HUES6 (cell line): ENCODE measurements at regions not wholly inside any gene's neighbourhood (a gene's known extent, or its start where the extent isn't known, plus 50 kb on each side); places are given as distances from the start of the nearest gene placed in this dataset.

ENCODE experiments used
- H3K27ac ChIP-seq: 2 replicates; pipeline ENCODE4 v1.7.0; 2013; ENCODE audit warnings: low read depth, mild to moderate bottlenecking, low read length, inconsistent platforms
- H3K27me3 ChIP-seq: 2 replicates; pipeline ENCODE4 v1.6.1; 2013; ENCODE audit warnings: low read length; ENCODE audit not compliant: control insufficient read depth, insufficient read depth
- H3K36me3 ChIP-seq: 2 replicates; pipeline ENCODE4 v1.6.1; 2013; ENCODE audit warnings: low read length; ENCODE audit not compliant: control insufficient read depth, insufficient read depth
- H3K4me1 ChIP-seq: 2 replicates; pipeline ENCODE4 v1.6.1; 2013; ENCODE audit warnings: low read length; ENCODE audit not compliant: control insufficient read depth, insufficient read depth
- H3K4me3 ChIP-seq: 2 replicates; pipeline ENCODE4 v1.5.1; 2013; ENCODE audit warnings: low read depth, low read length
- H3K9ac ChIP-seq: one replicate; pipeline ENCODE4 v1.6.1; 2013; ENCODE audit warnings: mild to moderate bottlenecking, low read length
- H3K9me3 ChIP-seq: 2 replicates; pipeline ENCODE4 v1.6.1; 2013; ENCODE audit warnings: low read depth, low read length; ENCODE audit not compliant: control insufficient read depth, insufficient read depth

DNA sequence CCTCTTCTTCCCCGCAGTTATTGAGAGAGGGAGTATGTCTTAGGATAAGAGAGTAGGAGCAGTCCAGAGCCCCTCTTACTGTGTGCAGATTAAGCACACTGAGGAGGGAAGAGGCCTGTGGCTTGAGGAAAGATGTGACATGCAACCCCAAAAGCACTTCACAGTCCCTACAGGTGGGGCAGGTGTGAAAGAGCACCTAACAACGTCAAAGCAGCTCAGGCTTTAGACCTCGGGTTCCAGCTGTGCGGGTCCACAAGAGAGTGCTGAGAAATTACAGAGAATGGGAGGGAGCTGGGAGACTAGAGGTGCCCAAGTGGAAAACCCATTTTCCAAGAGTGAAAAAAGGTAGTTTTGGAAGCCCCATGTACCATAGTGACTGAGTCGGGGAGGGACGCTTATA is 127.6 kb downstream of the SLC25A47 start:
- Histone ChIP-seq H3K9me3 (no peaks in the 10 kb centered on the region), H3K27ac (no peak overlapping the region), H3K9ac (no peak overlapping the region), H3K27me3 (no peaks in the 10 kb centered on the region), H3K36me3 (no peaks in the 10 kb centered on the region), H3K4me3 (no peak overlapping the region), H3K4me1 (peaks cover 28% of the 10 kb centered on the region)

- H3K4me1 ChIP-seq = peaks cover 28% of the 10 kb centered on the region
- no peaks in the 10 kb centered on the region for H3K27me3 ChIP-seq
- no peaks in the 10 kb centered on the region for H3K36me3 ChIP-seq
- H3K9me3 ChIP-seq = no peaks in the 10 kb centered on the region
- no peak overlapping the region for H3K27ac ChIP-seq
- no peak overlapping the region for H3K9ac ChIP-seq
- no peak overlapping the region for H3K4me3 ChIP-seq
These were observed 128.1 kb downstream of the SLC25A47 start for GRCh38 chr14:100451264-100451663.

DNA sequence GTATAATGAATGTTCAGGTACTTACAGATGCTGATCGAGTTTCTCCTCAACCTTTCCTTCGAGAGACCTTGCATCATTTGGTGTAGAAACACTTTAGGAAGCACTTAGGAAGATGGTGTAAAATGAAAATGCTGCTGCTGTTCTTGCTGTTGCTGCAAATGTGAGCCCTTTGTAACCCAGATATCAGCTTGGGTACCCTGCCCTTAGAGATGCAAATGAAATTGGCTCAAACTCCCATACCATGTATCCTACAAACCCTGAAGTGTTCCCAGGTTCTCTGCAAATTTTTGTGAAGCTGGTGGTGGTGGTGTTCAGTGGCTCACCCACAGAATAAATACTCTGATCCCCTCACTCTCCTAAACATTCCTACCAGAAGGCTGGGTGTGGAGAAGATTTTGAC is 130.8 kb downstream of the SLC25A47 start:
- Histone ChIP-seq H3K27ac (no peak overlapping the region), H3K4me3 (no peak overlapping the region), H3K9ac (no peak overlapping the region), H3K9me3 (no peaks in the 10 kb centered on the region), H3K4me1 (peaks cover 19% of the 10 kb centered on the region), H3K36me3 (no peaks in the 10 kb centered on the region), H3K27me3 (no peaks in the 10 kb centered on the region)

DNA sequence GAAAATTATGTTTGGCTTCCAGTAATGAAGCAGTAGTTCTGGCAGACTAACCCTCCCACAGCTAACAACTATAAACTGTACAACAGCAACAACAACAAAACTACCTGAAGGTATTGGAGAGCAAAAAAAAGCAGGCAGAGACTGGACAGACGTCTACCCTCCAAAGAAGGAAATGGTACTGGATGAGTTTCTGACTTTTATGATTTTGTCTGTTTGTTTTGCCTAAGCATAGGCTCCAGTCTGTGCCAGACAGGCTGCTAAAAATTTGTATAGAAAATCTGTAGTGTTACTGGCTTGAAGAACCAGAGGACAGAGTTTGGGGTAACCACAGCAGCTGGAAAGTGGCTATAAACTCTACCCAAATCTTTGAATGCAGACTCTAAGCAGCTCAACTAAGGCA is 131.3 kb downstream of the SLC25A47 start:
- no peaks in the 10 kb centered on the region for H3K27me3 ChIP-seq
- no peak overlapping the region for H3K27ac ChIP-seq
- no peaks in the 10 kb centered on the region for H3K9me3 ChIP-seq

DNA sequence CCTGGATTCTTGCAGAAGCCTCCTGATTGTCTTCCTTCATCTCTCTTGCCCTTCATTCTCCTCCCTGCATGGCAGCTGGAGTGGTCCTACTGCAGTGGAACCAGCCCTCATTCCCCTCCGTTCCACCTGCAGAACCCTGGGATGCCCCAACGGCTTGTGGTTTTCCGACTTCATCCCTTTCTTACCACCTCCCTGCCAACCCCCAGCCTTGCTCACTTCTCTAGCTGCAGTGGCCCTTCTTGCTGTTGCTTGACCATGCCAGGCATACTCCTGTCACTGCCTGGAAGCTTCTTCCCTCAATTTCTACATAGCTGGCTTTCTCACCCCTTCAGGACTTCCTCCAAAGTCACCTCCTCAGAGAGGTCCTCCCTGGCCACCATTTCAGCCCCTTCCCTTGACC is 123.3 kb downstream of the BEGAIN start:
- H3K36me3 ChIP-seq = no peaks in the 10 kb centered on the region
- no peak overlapping the region for H3K4me3 ChIP-seq
- H3K9me3 ChIP-seq = no peaks in the 10 kb centered on the region
- H3K9ac ChIP-seq = no peak overlapping the region
- no peaks in the 10 kb centered on the region for H3K27me3 ChIP-seq
- no peak overlapping the region for H3K27ac ChIP-seq
- H3K4me1 ChIP-seq = peaks cover 27% of the 10 kb centered on the region

More for the DNA sequence above, 131.3 kb downstream of the SLC25A47 start:
- H3K4me3 ChIP-seq = no peak overlapping the region
- peaks cover 19% of the 10 kb centered on the region for H3K4me1 ChIP-seq
- no peak overlapping the region for H3K9ac ChIP-seq
- H3K36me3 ChIP-seq = no peaks in the 10 kb centered on the region

GRCh38 chr14:100466111-100466856 is 120.9 kb downstream of the BEGAIN start:
- Histone ChIP-seq H3K9me3 (no peaks in the 10 kb centered on the region), H3K27me3 (no peaks in the 10 kb centered on the region), H3K9ac (no peak overlapping the region), H3K36me3 (no peaks in the 10 kb centered on the region), H3K27ac (peak overlapping the region; percentile 50; the same call in 1 of the 2 replicates), H3K4me1 (peaks cover 34% of the 10 kb centered on the region), H3K4me3 (0 out of 2 replicates have a peak overlapping the region, but pooled peaks have one; percentile 4)

DNA sequence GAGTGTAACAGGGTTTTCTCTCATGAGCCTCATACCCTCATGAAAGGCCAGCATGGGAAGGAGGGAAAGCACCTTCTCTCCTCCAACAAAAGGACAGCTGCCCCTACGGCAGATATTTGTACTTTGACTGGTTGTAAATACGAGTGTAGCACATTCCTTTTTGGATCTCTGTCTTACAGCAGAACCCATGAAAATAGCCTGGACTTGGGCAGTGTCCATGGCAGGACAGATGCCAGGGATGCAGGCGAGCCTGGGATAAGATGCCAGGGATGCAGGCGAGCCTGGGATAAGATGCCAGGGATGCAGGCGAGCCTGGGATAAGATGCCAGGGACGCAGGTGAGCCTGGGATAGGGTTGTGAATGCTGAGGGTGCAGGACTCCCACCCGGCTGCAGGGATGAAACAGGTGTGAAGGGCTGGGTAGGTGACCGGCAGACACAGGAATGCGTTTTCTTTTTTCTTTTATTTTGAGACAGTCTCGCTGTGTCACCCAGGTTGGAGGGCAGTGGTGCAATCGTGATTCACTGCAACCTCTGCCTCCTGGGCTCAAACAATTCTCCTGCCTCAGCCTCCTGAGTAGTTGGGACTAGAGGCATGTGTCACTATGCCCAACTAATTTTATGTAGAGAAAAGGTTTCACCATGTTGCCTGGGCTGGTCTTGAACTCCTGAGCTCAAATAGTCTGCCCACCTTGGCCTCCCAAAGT is 120.0 kb downstream of the BEGAIN start:
- no peak overlapping the region for H3K27ac ChIP-seq
- H3K27me3 ChIP-seq = no peaks in the 10 kb centered on the region
- H3K4me1 ChIP-seq = peaks cover 34% of the 10 kb centered on the region
- H3K9ac ChIP-seq = no peak overlapping the region
- H3K9me3 ChIP-seq = no peaks in the 10 kb centered on the region
- no peak overlapping the region for H3K4me3 ChIP-seq
- H3K36me3 ChIP-seq = no peaks in the 10 kb centered on the region

- H3K27me3 ChIP-seq = no peaks in the 10 kb centered on the region
- peaks cover 34% of the 10 kb centered on the region for H3K4me1 ChIP-seq
- no peaks in the 10 kb centered on the region for H3K9me3 ChIP-seq
- no peak overlapping the region for H3K27ac ChIP-seq
- no peaks in the 10 kb centered on the region for H3K36me3 ChIP-seq
- H3K4me3 ChIP-seq = no peak overlapping the region
- no peak overlapping the region for H3K9ac ChIP-seq
These were observed 119.3 kb downstream of the BEGAIN start for GRCh38 chr14:100467939-100468338.

DNA sequence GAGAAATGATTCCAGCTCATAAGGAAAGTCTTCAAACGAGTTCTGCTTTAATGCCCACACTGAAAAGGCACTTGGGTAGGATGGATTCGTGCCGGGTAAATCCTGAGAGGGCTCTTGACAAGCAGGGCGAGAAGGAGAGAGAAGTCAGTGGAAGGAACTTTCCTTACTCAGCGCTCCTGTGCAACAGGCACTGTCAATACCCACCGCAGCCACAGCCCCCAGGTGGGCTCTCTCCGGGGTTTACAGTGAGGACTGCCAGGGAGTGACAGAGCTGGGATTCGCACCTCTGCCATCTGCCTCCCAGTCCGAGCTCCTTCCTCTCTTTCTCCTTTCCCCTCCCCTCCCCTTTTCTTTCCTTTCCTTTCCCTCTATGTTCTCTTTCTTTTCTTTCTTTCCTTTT is 118.7 kb downstream of the BEGAIN start:
- no peak overlapping the region for H3K27ac ChIP-seq
- no peaks in the 10 kb centered on the region for H3K36me3 ChIP-seq
- H3K4me3 ChIP-seq = no peak overlapping the region
- peaks cover 34% of the 10 kb centered on the region for H3K4me1 ChIP-seq
- H3K9me3 ChIP-seq = no peaks in the 10 kb centered on the region
- H3K9ac ChIP-seq = no peak overlapping the region
- H3K27me3 ChIP-seq = no peaks in the 10 kb centered on the region

DNA sequence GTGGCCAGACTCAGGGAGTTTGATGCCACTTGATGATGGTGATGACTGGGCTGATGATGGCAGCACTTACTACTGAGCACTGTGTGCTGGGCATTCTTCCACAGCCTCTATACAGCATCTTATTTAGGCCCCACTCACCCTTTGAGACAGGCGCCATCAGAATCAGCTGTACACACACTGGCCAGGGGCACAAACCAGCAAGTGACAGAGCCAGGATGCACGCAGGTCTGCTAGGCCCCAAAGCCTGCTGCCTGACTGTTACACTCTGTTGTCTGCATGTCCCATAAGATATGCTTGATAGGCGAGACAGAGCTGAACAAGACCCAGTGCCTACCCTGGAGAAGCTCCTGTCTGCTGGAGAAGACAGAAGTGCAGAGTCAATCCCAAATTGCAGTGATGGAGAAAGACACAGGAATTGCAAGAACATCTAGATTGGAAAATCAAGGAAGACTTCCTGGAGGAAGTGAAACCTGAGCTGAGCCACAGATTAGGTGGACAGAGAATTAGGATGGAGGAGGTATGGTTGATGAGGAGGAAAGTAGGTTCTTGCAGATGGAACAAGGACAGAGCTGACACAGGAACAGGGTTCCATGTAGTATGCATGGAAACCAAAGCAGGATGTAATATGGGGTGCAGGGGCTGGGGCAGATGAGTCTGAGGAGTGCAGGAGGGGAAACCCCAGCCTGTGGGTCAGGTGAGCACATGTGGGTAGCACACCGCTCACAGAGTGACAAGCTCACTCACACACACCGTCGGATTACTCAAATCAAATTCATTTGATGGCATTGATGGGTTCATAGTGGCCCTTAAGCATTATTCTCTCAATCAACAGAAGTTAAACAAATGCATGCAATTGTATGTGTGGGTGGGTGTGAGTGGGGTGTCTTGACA is 117.3 kb downstream of the BEGAIN start:
- Histone ChIP-seq H3K36me3 (no peaks in the 10 kb centered on the region), H3K27ac (no peak overlapping the region), H3K9me3 (no peaks in the 10 kb centered on the region), H3K4me3 (no peak overlapping the region), H3K4me1 (peaks cover 32% of the 10 kb centered on the region), H3K27me3 (no peaks in the 10 kb centered on the region), H3K9ac (no peak overlapping the region)

- H3K9ac ChIP-seq = no peak overlapping the region
- H3K4me1 ChIP-seq = peaks cover 25% of the 10 kb centered on the region
- H3K9me3 ChIP-seq = no peaks in the 10 kb centered on the region
- no peaks in the 10 kb centered on the region for H3K36me3 ChIP-seq
- H3K27ac ChIP-seq = no peak overlapping the region
- H3K4me3 ChIP-seq = no peak overlapping the region
- H3K27me3 ChIP-seq = no peaks in the 10 kb centered on the region
These were observed 116.7 kb downstream of the BEGAIN start for GRCh38 chr14:100470523-100470897.
